SK-N-SH (cell line): ENCODE measurements at regions not wholly inside any gene's neighbourhood (a gene's known extent, or its start where the extent isn't known, plus 50 kb on each side); places are given as distances from the start of the nearest gene placed in this dataset.
A peak's percentile ranks its signal among the peaks of the same experiment; 100 is the strongest.

Experiments used
- CTCF ChIA-PET: fragments of 300-600, 350-600 bp; formaldehyde crosslinking; extraction: SDS; loops from one replicate; lab custom pipeline; 2021; lab: Yijun Ruan, JAX
- POLR2A ChIA-PET: fragments of 350-600 bp; sonication (Branson Sonifier 250); formaldehyde crosslinking; extraction: SDS; loops from one replicate; lab custom pipeline; 2020; ENCODE audit warnings: antibody characterized with exemption, inconsistent platforms; lab: Yijun Ruan, JAX
- DNase-seq: peaks from one replicate; pipeline ENCODE4 v3.0.0; 2012
- H2AFZ ChIP-seq: fragments of 200-600 bp; sonication (generic); 2 replicates; pipeline ENCODE4 v1.8.1; 2016; ENCODE audit warnings: antibody characterized with exemption, mild to moderate bottlenecking, low read depth
- H3F3A ChIP-seq: fragments of 200-600 bp; sonication (generic); replicated peaks from 2 replicates; pipeline ENCODE3; 2016; ENCODE audit warnings: antibody characterized with exemption, mild to moderate bottlenecking; ENCODE audit not compliant: insufficient read depth
- H3K27ac ChIP-seq, 2 experiments: fragments of 200-500 bp in 1 of 2; fragments of 200-600 bp in 1 of 2; sonication (Bioruptor generic) in 1 of 2; sonication (generic), shearing (Covaris generic) in 1 of 2; 2 replicates each; pipeline versions ENCODE4 v1.5.1 to v1.6.1; 2014 to 2016; ENCODE audit warnings: low read depth in 2 of 2, inconsistent platforms in 1 of 2, low read length in 1 of 2, mild to moderate bottlenecking in 1 of 2, mixed read lengths in 1 of 2
- H3K27me3 ChIP-seq: fragments of 200-600 bp; sonication (generic), shearing (Covaris generic); 2 replicates; pipeline ENCODE4 v1.6.1; 2016; ENCODE audit warnings: mixed run types; ENCODE audit not compliant: insufficient read depth
- H3K36me3 ChIP-seq, 2 experiments: fragments of 200-500 bp in 1 of 2; fragments of 200-600 bp in 1 of 2; sonication (Bioruptor generic) in 1 of 2; sonication (generic) in 1 of 2; replicated peaks in 1 of 2; 2 replicates each; pipeline versions ENCODE3 to v1.5.1; 2014 to 2016; ENCODE audit warnings: low read length in 1 of 2, mild to moderate bottlenecking in 1 of 2; ENCODE audit not compliant: insufficient read depth in 2 of 2, control insufficient read depth in 1 of 2
- H3K4me1 ChIP-seq, 2 experiments: fragments of 200-500 bp in 1 of 2; fragments of 200-600 bp in 1 of 2; sonication (Bioruptor generic) in 1 of 2; sonication (generic), shearing (Covaris generic) in 1 of 2; 2 replicates each; pipeline versions ENCODE4 v1.5.1 to v1.6.1; 2014 to 2016; ENCODE audit warnings: low read depth in 1 of 2, low read length in 1 of 2, mixed run types in 1 of 2; ENCODE audit not compliant: insufficient read depth in 2 of 2, control insufficient read depth in 1 of 2
- H3K4me2 ChIP-seq: fragments of 200-600 bp; sonication (generic), shearing (Covaris generic); 2 replicates; pipeline ENCODE4 v1.6.1; 2017; ENCODE audit warnings: mixed run types
- H3K4me3 ChIP-seq, 2 experiments: fragments of 200-500 bp in 1 of 2; fragments of 200-600 bp in 1 of 2; sonication (Bioruptor generic) in 1 of 2; sonication (generic), shearing (Covaris generic) in 1 of 2; 2 replicates each; pipeline versions ENCODE4 v1.5.1 to v1.8.1; 2014 to 2016; ENCODE audit warnings: low read depth in 2 of 2, inconsistent platforms in 1 of 2, low read length in 1 of 2, mild to moderate bottlenecking in 1 of 2, mixed read lengths in 1 of 2, moderate library complexity in 1 of 2
- H3K79me2 ChIP-seq: fragments of 200-600 bp; sonication (generic); 2 replicates; pipeline ENCODE4 v1.8.1; 2017; ENCODE audit warnings: mild to moderate bottlenecking; ENCODE audit not compliant: insufficient read depth
- H3K9ac ChIP-seq: fragments of 200-600 bp; sonication (generic); 2 replicates; pipeline ENCODE4 v1.6.1; 2017; ENCODE audit warnings: mixed run types
- H3K9me2 ChIP-seq: fragments of 200-600 bp; sonication (generic); 2 replicates; pipeline ENCODE4 v1.6.1; 2017; ENCODE audit warnings: mixed run types
- H3K9me3 ChIP-seq: fragments of 200-600 bp; sonication (generic); 2 replicates; pipeline ENCODE4 v1.6.1; 2017; ENCODE audit warnings: mixed run types, mild to moderate bottlenecking, moderate library complexity
- H4K20me1 ChIP-seq: fragments of 200-600 bp; sonication (generic); 2 replicates; pipeline ENCODE4 v1.6.1; 2017; ENCODE audit warnings: mild to moderate bottlenecking, mixed run types; ENCODE audit not compliant: insufficient read depth
- ELF1 ChIP-seq: IDR thresholded peaks from 2 replicates; pipeline ENCODE4 v1.4.0; 2012
- EP300 ChIP-seq, 2 experiments: IDR thresholded peaks; 2 replicates each; pipeline versions ENCODE4 v1.4.0 to v1.6.1; 2012; ENCODE audit warnings: borderline replicate concordance in 1 of 2, low read depth in 1 of 2, low read length in 1 of 2
- EZH2phosphoT487 ChIP-seq: fragments of 200-600 bp; sonication (generic); IDR thresholded peaks from 2 replicates; pipeline ENCODE4 v1.6.1; 2017; ENCODE audit warnings: low read depth, mixed run types, mild to moderate bottlenecking, antibody characterized with exemption, moderate library complexity, borderline replicate concordance
- FOSL2 ChIP-seq: IDR thresholded peaks from 2 replicates; pipeline ENCODE4 v1.4.0; 2012; ENCODE audit warnings: low read depth, mild to moderate bottlenecking, moderate library complexity, borderline replicate concordance
- FOXJ3 ChIP-seq: sonication (generic); formaldehyde crosslinking; IDR thresholded peaks from 2 replicates; pipeline ENCODE4 v1.5.1; 2020; ENCODE audit warnings: mild to moderate bottlenecking, missing genetic modification reagents
- JUND ChIP-seq: IDR thresholded peaks from 2 replicates; pipeline ENCODE4 v1.4.0; 2012
- MEF2A ChIP-seq: IDR thresholded peaks from 2 replicates; pipeline ENCODE4 v1.4.0; 2012; ENCODE audit warnings: low read depth, borderline replicate concordance
- MXI1 ChIP-seq: IDR thresholded peaks from 2 replicates; pipeline ENCODE4 v1.6.1; 2012; ENCODE audit warnings: mild to moderate bottlenecking, low read depth, low read length, improper control_type of control experiment
- NFIC ChIP-seq: IDR thresholded peaks from 2 replicates; pipeline ENCODE4 v1.4.0; 2012; ENCODE audit warnings: borderline replicate concordance
- NRF1 ChIP-seq: IDR thresholded peaks from 2 replicates; pipeline ENCODE4 v1.6.1; 2012; ENCODE audit warnings: low read depth, mild to moderate bottlenecking, low read length
- POLR2AphosphoS5 ChIP-seq: IDR thresholded peaks from 2 replicates; pipeline ENCODE4 v1.6.1; 2012; ENCODE audit warnings: low read depth, low read length
- RAD21 ChIP-seq: IDR thresholded peaks from 2 replicates; pipeline ENCODE4 v1.6.1; 2012; ENCODE audit warnings: mild to moderate bottlenecking, low read length
- RCOR1 ChIP-seq: fragments of 150-350 bp; IDR thresholded peaks from 2 replicates; pipeline ENCODE4 v1.6.1; 2017; ENCODE audit warnings: antibody characterized with exemption, low read length
- RXRA ChIP-seq: IDR thresholded peaks from 2 replicates; pipeline ENCODE4 v1.4.0; 2012; ENCODE audit warnings: low read depth, mild to moderate bottlenecking, borderline replicate concordance
- SIN3A ChIP-seq: IDR thresholded peaks from 2 replicates; pipeline ENCODE4 v1.6.1; 2012; ENCODE audit warnings: low read depth, mild to moderate bottlenecking, low read length, moderate library complexity, borderline replicate concordance
- SMC3 ChIP-seq: IDR thresholded peaks from 2 replicates; pipeline ENCODE4 v1.6.1; 2012; ENCODE audit warnings: low read depth, low read length, improper control_type of control experiment
- TAF1 ChIP-seq: IDR thresholded peaks from 2 replicates; pipeline ENCODE4 v1.6.1; 2012; ENCODE audit warnings: low read depth, mild to moderate bottlenecking, low read length, moderate library complexity, borderline replicate concordance
- TCF12 ChIP-seq: IDR thresholded peaks from 2 replicates; pipeline ENCODE4 v1.4.0; 2012
- YY1 ChIP-seq: IDR thresholded peaks from 2 replicates; pipeline ENCODE4 v1.4.0; 2012; ENCODE audit warnings: low read depth, mild to moderate bottlenecking
- WGBS: methylation state at CpG from one replicate; pipeline ENCODE4 v1.1.6; 2017; ENCODE audit warnings: low lambda C conversion rate; 5-methylcytosine and 5-hydroxymethylcytosine counted together
- TF ChIP-seq, protein P1 (sequence below): IDR thresholded peaks from 2 replicates; pipeline ENCODE4; 2012
- TF ChIP-seq, protein P2 (sequence below): fragments of 150-350 bp; IDR thresholded peaks from 2 replicates; pipeline ENCODE4 v1.6.1; 2017; ENCODE audit warnings: antibody characterized with exemption, low read length, low read depth, borderline replicate concordance
- TF ChIP-seq, protein P3 (sequence below): IDR thresholded peaks from 2 replicates; pipeline ENCODE4 v1.4.0; 2012; ENCODE audit warnings: low read depth
- TF ChIP-seq, protein P4 (sequence below): IDR thresholded peaks from 2 replicates; pipeline ENCODE4 v1.4.0; 2012; ENCODE audit warnings: low read depth, borderline replicate concordance
- TF ChIP-seq, protein P5 (sequence below): fragments of 200-600 bp; sonication (generic); IDR thresholded peaks from 2 replicates; pipeline ENCODE4 v1.6.1; 2017; ENCODE audit warnings: antibody characterized with exemption, mild to moderate bottlenecking, moderate library complexity
- TF ChIP-seq, protein P6 (sequence below): fragments of 150-350 bp; IDR thresholded peaks from 2 replicates; pipeline ENCODE4 v1.6.1; 2016; ENCODE audit warnings: mild to moderate bottlenecking, low read depth, low read length
- TF ChIP-seq, protein P7 (sequence below): IDR thresholded peaks from 2 replicates; pipeline ENCODE4 v1.6.1; 2012; ENCODE audit warnings: mild to moderate bottlenecking, low read depth, low read length, moderate library complexity

DNA sequence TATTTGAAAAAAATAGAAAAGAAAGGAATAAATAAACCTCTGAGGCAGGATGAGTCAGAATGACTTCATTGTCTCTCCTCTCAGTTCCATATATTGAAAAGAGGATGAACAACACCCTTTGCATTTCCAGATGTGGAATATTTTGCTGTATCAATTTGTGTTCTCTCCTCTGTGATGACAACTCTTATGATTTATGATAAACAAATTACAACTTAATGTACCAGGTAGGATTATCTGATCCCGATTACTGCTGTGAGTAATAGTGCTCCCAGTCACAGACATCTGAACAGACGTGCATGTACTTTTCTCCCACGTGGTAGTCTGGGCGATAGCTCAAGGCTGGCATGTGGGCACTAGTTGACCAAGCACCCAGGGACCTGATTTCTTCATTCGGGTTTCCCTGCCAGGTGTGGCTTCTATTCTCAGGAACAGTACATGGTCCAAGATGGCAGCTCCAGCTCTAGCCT, 142.1 kb upstream of the SULF2 start:
- POLR2A ChIA-PET = no interaction called here
- no peak for DNase-seq
- no peaks in the 10 kb centered on the region for H3K79me2 ChIP-seq

More for the DNA sequence above, 142.1 kb upstream of the SULF2 start:
- Histone ChIP-seq H3K27me3 (no peaks in the 10 kb centered on the region), H3K4me3 (no peak overlapping the region), H3K9ac (no peak overlapping the region), H3K9me3 (no peaks in the 10 kb centered on the region), H4K20me1 (no peaks in the 10 kb centered on the region), H3K4me1 (no peaks in the 10 kb centered on the region; a peak in 1 of 4 replicates), H3K27ac (no peak overlapping the region), H2AFZ (no peak overlapping the region), H3K36me3 (no peaks in the 10 kb centered on the region), H3K9me2 (no peaks in the 10 kb centered on the region), H3K4me2 (no peak overlapping the region), H3F3A (no peaks in the 10 kb centered on the region)
- CTCF ChIA-PET = interaction anchor here (1.2 kb wide), 1 partner anchor 9 kb away, joined by 3 read pairs; no protein-coding TSS in a partner anchor
- TF ChIP-seq, protein P1, sequence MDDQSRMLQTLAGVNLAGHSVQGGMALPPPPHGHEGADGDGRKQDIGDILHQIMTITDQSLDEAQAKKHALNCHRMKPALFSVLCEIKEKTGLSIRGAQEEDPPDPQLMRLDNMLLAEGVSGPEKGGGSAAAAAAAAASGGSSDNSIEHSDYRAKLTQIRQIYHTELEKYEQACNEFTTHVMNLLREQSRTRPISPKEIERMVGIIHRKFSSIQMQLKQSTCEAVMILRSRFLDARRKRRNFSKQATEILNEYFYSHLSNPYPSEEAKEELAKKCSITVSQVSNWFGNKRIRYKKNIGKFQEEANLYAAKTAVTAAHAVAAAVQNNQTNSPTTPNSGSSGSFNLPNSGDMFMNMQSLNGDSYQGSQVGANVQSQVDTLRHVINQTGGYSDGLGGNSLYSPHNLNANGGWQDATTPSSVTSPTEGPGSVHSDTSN = 0 out of 2 replicates have a peak, but pooled peaks have one; percentile 3
- TF ChIP-seq EP300 (IDR thresholded peaks at IDR 0.05; ENCODE audit: borderline replicate concordance in 1 of 2, low read depth in 1 of 2, low read length in 1 of 2) (no peak), SMC3 (no peak), MXI1 (no peak), YY1 (no peak), RCOR1 (no peak), TCF12 (peak; percentile 21; the same call in 1 of the 2 replicates), JUND (0 out of 2 replicates have a peak, but pooled peaks have one; percentile 13), NRF1 (no peak), NFIC (no peak), TAF1 (no peak), POLR2AphosphoS5 (no peak), MEF2A (no peak), EZH2phosphoT487 (no peak), ELF1 (no peak), SIN3A (no peak), FOSL2 (peak; percentile 36; the same call in 1 of the 2 replicates), RAD21 (no peak), RXRA (no peak), FOXJ3 (CRISPR knock-in tag) (no peak)
- TF ChIP-seq, protein P2, sequence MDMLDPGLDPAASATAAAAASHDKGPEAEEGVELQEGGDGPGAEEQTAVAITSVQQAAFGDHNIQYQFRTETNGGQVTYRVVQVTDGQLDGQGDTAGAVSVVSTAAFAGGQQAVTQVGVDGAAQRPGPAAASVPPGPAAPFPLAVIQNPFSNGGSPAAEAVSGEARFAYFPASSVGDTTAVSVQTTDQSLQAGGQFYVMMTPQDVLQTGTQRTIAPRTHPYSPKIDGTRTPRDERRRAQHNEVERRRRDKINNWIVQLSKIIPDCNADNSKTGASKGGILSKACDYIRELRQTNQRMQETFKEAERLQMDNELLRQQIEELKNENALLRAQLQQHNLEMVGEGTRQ = no peak
- TF ChIP-seq, protein P3, sequence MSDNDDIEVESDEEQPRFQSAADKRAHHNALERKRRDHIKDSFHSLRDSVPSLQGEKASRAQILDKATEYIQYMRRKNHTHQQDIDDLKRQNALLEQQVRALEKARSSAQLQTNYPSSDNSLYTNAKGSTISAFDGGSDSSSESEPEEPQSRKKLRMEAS = no peak
- TF ChIP-seq, protein P4, sequence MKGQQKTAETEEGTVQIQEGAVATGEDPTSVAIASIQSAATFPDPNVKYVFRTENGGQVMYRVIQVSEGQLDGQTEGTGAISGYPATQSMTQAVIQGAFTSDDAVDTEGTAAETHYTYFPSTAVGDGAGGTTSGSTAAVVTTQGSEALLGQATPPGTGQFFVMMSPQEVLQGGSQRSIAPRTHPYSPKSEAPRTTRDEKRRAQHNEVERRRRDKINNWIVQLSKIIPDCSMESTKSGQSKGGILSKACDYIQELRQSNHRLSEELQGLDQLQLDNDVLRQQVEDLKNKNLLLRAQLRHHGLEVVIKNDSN = no peak
- TF ChIP-seq, protein P5, sequence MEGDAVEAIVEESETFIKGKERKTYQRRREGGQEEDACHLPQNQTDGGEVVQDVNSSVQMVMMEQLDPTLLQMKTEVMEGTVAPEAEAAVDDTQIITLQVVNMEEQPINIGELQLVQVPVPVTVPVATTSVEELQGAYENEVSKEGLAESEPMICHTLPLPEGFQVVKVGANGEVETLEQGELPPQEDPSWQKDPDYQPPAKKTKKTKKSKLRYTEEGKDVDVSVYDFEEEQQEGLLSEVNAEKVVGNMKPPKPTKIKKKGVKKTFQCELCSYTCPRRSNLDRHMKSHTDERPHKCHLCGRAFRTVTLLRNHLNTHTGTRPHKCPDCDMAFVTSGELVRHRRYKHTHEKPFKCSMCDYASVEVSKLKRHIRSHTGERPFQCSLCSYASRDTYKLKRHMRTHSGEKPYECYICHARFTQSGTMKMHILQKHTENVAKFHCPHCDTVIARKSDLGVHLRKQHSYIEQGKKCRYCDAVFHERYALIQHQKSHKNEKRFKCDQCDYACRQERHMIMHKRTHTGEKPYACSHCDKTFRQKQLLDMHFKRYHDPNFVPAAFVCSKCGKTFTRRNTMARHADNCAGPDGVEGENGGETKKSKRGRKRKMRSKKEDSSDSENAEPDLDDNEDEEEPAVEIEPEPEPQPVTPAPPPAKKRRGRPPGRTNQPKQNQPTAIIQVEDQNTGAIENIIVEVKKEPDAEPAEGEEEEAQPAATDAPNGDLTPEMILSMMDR = no peak
- TF ChIP-seq, protein P6, sequence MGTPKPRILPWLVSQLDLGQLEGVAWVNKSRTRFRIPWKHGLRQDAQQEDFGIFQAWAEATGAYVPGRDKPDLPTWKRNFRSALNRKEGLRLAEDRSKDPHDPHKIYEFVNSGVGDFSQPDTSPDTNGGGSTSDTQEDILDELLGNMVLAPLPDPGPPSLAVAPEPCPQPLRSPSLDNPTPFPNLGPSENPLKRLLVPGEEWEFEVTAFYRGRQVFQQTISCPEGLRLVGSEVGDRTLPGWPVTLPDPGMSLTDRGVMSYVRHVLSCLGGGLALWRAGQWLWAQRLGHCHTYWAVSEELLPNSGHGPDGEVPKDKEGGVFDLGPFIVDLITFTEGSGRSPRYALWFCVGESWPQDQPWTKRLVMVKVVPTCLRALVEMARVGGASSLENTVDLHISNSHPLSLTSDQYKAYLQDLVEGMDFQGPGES = no peak
- TF ChIP-seq, protein P7, sequence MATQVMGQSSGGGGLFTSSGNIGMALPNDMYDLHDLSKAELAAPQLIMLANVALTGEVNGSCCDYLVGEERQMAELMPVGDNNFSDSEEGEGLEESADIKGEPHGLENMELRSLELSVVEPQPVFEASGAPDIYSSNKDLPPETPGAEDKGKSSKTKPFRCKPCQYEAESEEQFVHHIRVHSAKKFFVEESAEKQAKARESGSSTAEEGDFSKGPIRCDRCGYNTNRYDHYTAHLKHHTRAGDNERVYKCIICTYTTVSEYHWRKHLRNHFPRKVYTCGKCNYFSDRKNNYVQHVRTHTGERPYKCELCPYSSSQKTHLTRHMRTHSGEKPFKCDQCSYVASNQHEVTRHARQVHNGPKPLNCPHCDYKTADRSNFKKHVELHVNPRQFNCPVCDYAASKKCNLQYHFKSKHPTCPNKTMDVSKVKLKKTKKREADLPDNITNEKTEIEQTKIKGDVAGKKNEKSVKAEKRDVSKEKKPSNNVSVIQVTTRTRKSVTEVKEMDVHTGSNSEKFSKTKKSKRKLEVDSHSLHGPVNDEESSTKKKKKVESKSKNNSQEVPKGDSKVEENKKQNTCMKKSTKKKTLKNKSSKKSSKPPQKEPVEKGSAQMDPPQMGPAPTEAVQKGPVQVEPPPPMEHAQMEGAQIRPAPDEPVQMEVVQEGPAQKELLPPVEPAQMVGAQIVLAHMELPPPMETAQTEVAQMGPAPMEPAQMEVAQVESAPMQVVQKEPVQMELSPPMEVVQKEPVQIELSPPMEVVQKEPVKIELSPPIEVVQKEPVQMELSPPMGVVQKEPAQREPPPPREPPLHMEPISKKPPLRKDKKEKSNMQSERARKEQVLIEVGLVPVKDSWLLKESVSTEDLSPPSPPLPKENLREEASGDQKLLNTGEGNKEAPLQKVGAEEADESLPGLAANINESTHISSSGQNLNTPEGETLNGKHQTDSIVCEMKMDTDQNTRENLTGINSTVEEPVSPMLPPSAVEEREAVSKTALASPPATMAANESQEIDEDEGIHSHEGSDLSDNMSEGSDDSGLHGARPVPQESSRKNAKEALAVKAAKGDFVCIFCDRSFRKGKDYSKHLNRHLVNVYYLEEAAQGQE = no peak
- 36% methylated on average over 4 of the region's 5 CpGs for WGBS
